ENCODE measurements at regions not wholly inside any gene's neighbourhood (a gene's known extent, or its start where the extent isn't known, plus 50 kb on each side); places are given as distances from the start of the nearest gene placed in this dataset.

GRCh38 chr21:23792300-23792699, 1815.0 kb downstream of the MRPL39 start:
- no peaks in the 10 kb centered on the region for H3K9me3 ChIP-seq
- H3K27me3 ChIP-seq = peaks cover 3% of the 10 kb centered on the region
- ATAC-seq = no peak
- no peak overlapping the region for H3K27ac ChIP-seq
- TF ChIP-seq EP300 (IDR thresholded peaks at IDR 0.05) (no peak), POLR2AphosphoS5 (IDR thresholded peaks at IDR 0.05) (no peak), POLR2A (IDR thresholded peaks at IDR 0.05) (no peak), CTCF (IDR thresholded peaks at IDR 0.05) (no peak)
- WGBS, 2 donors (ENCODE audit: low coverage in 1 of 2) = 13 to 38% methylated on average over 1 of the region's 1 CpG
- no peaks in the 10 kb centered on the region for H3K4me1 ChIP-seq
- H3K36me3 ChIP-seq = no peaks in the 10 kb centered on the region
- no peak overlapping the region for H3K4me3 ChIP-seq

- Histone ChIP-seq H3K27me3 (no peaks in the 10 kb centered on the region), H3K27ac (no peak overlapping the region), H3K36me3 (no peaks in the 10 kb centered on the region), H3K4me1 (no peaks in the 10 kb centered on the region), H3K9me3 (no peaks in the 10 kb centered on the region), H3K4me3 (no peak overlapping the region)
- TF ChIP-seq EP300 (IDR thresholded peaks at IDR 0.05) (no peak), POLR2A (IDR thresholded peaks at IDR 0.05) (no peak), CTCF (IDR thresholded peaks at IDR 0.05) (no peak), POLR2AphosphoS5 (IDR thresholded peaks at IDR 0.05) (no peak)
- 100% methylated on average over 1 of the region's 1 CpG for WGBS, 2 donors (ENCODE audit: low coverage in 1 of 2)
- ATAC-seq = no peak
Observed at GRCh38 chr21:23789864-23790263, 1817.4 kb downstream of the MRPL39 start.

- Histone ChIP-seq H3K4me3 (no peak overlapping the region), H3K27ac (no peak overlapping the region), H3K27me3 (no peaks in the 10 kb centered on the region), H3K4me1 (no peaks in the 10 kb centered on the region), H3K9me3 (no peaks in the 10 kb centered on the region), H3K36me3 (no peaks in the 10 kb centered on the region)
- TF ChIP-seq POLR2AphosphoS5 (IDR thresholded peaks at IDR 0.05) (no peak), CTCF (IDR thresholded peaks at IDR 0.05) (no peak), POLR2A (IDR thresholded peaks at IDR 0.05) (no peak), EP300 (IDR thresholded peaks at IDR 0.05) (no peak)
- no peak for ATAC-seq
- 72 to 77% methylated on average over 2 of the region's 2 CpGs for WGBS, 2 donors (ENCODE audit: low coverage in 1 of 2)
Observed at GRCh38 chr21:23780326-23780725, 1827.0 kb downstream of the MRPL39 start.

GRCh38 chr21:23743821-23744220, 1863.5 kb downstream of the MRPL39 start:
- WGBS, 2 donors (ENCODE audit: low coverage in 1 of 2) = 90 to 92% methylated on average over 2 of the region's 2 CpGs
- no peak for ATAC-seq

GRCh38 chr21:23740463-23740862, 1866.8 kb downstream of the MRPL39 start:
- H3K4me1 ChIP-seq = no peaks in the 10 kb centered on the region
- 74 to 89% methylated on average over 5 of the region's 5 CpGs for WGBS, 2 donors (ENCODE audit: low coverage in 1 of 2)
- no peak for TF ChIP-seq POLR2A (IDR thresholded peaks at IDR 0.05)
- no peak for TF ChIP-seq CTCF (IDR thresholded peaks at IDR 0.05)
- no peak for TF ChIP-seq POLR2AphosphoS5 (IDR thresholded peaks at IDR 0.05)
- TF ChIP-seq EP300 (IDR thresholded peaks at IDR 0.05) = no peak

More at GRCh38 chr21:23743821-23744220, 1863.5 kb downstream of the MRPL39 start:
- H3K4me3 ChIP-seq = no peak overlapping the region
- TF ChIP-seq EP300 (IDR thresholded peaks at IDR 0.05) (no peak), CTCF (IDR thresholded peaks at IDR 0.05) (no peak)
- no peaks in the 10 kb centered on the region for H3K9me3 ChIP-seq
- no peaks in the 10 kb centered on the region for H3K27me3 ChIP-seq
- H3K4me1 ChIP-seq = no peaks in the 10 kb centered on the region
- no peak overlapping the region for H3K27ac ChIP-seq
- no peaks in the 10 kb centered on the region for H3K36me3 ChIP-seq

More at GRCh38 chr21:23740463-23740862, 1866.8 kb downstream of the MRPL39 start:
- Histone ChIP-seq H3K36me3 (no peaks in the 10 kb centered on the region), H3K27ac (no peak overlapping the region), H3K9me3 (no peaks in the 10 kb centered on the region), H3K4me3 (no peak overlapping the region), H3K27me3 (no peaks in the 10 kb centered on the region)
- ATAC-seq = no peak
